Neutrophil (primary cell): ENCODE measurements at regions not wholly inside any gene's neighbourhood (a gene's known extent, or its start where the extent isn't known, plus 50 kb on each side); places are given as distances from the start of the nearest gene placed in this dataset.

Experiments used
- H3K27ac ChIP-seq: fragments of 200-600 bp; sonication (generic); 2 replicates; pipeline ENCODE4 v1.5.1; 2016; ENCODE audit warnings: mild to moderate bottlenecking, moderate library complexity
- H3K27me3 ChIP-seq: fragments of 200-600 bp; sonication (generic); 2 replicates; pipeline ENCODE4 v1.6.0; 2016; ENCODE audit warnings: mild to moderate bottlenecking
- H3K36me3 ChIP-seq: fragments of 200-600 bp; sonication (generic); 2 replicates; pipeline ENCODE4 v1.5.1; 2017
- H3K4me1 ChIP-seq, 2 experiments: fragments of 200-600 bp in 1 of 2; sonication (generic) in 1 of 2; 1 replicate in 1 of 2; 2 replicates in 1 of 2; pipeline versions ENCODE4 v1.5.1 to v1.6.1; 2013 to 2016; ENCODE audit warnings: low read depth in 1 of 2, low read length in 1 of 2, mild to moderate bottlenecking in 1 of 2, moderate library complexity in 1 of 2; ENCODE audit not compliant: control insufficient read depth in 1 of 2, insufficient read depth in 1 of 2
- H3K4me3 ChIP-seq, 2 experiments: fragments of 200-600 bp in 1 of 2; sonication (generic) in 1 of 2; 1 replicate in 1 of 2; 2 replicates in 1 of 2; pipeline ENCODE4 v1.5.1; 2013 to 2016; ENCODE audit warnings: low read depth in 1 of 2, low read length in 1 of 2, mild to moderate bottlenecking in 1 of 2, moderate library complexity in 1 of 2
- H3K9me3 ChIP-seq: fragments of 200-600 bp; sonication (generic); 2 replicates; pipeline ENCODE4 v1.5.1; 2016
- TF ChIP-seq, protein P1 (sequence below): fragments of 200-600 bp; sonication (generic); IDR thresholded peaks from 2 replicates; pipeline ENCODE4 v1.5.1; 2016; ENCODE audit warnings: antibody characterized with exemption

DNA sequence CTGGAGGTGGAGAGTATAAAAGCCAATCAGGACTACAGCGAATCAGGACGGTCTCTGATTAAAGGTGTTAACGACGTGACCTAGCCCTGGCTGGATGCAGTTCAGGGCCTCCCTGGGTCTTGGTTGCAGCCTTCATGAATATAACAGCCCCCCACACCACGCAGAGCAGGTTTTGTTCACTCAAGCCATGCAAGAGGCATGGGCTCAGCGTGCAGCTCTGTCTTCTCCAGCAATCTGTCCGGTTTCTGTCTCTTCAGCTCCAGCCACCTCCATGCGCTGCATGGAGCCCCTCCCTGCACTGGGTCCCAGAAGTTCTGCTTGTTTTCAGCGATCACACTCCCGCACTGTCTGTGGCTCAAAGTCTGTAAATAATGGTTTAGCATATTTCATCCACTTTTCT lies 57.1 kb upstream of the CHRNA7 start:
- Histone ChIP-seq H3K27ac (no peak overlapping the region), H3K36me3 (no peaks in the 10 kb centered on the region), H3K27me3 (peaks cover 38% of the 10 kb centered on the region), H3K4me3 (no peak overlapping the region), H3K4me1 (no peaks in the 10 kb centered on the region), H3K9me3 (no peaks in the 10 kb centered on the region)
- TF ChIP-seq, protein P1, sequence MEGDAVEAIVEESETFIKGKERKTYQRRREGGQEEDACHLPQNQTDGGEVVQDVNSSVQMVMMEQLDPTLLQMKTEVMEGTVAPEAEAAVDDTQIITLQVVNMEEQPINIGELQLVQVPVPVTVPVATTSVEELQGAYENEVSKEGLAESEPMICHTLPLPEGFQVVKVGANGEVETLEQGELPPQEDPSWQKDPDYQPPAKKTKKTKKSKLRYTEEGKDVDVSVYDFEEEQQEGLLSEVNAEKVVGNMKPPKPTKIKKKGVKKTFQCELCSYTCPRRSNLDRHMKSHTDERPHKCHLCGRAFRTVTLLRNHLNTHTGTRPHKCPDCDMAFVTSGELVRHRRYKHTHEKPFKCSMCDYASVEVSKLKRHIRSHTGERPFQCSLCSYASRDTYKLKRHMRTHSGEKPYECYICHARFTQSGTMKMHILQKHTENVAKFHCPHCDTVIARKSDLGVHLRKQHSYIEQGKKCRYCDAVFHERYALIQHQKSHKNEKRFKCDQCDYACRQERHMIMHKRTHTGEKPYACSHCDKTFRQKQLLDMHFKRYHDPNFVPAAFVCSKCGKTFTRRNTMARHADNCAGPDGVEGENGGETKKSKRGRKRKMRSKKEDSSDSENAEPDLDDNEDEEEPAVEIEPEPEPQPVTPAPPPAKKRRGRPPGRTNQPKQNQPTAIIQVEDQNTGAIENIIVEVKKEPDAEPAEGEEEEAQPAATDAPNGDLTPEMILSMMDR = no peak

DNA sequence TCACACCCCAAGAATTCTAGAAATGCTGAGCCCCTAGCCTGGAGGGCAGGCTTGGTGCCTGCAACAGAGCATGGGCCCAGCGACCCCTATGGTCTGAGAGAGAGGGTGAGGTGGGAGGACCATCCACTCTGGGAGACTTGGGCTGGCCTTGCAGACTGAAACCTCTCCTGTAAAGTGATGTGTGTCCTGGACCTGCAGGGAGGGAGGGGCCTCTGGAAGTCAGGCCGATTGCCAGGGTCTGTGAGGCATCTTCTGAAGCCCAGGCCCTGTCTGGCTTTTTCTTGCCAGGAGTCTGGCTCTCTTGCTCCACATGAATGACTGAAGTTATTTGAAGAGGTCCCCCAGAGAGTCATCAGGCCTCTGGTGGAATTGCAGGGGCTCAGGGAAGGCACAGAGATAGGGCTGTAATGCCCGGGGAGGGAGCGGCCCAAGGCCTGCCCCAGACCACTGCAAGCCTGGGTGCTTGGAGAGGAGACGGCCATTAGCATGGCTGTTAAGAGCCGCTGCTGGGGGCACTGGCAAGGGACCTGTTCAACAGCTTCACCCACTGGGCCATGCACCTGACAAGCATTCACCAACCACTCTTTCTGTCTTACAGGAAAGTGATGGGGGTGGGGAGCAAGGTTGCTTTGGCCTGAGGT lies 56.0 kb upstream of the CHRNA7 start:
- TF ChIP-seq, protein P1 = no peak
- H3K36me3 ChIP-seq = no peaks in the 10 kb centered on the region
- no peak overlapping the region for H3K4me3 ChIP-seq
- no peaks in the 10 kb centered on the region for H3K9me3 ChIP-seq
- H3K27ac ChIP-seq = no peak overlapping the region
- H3K27me3 ChIP-seq = peaks cover 38% of the 10 kb centered on the region
- H3K4me1 ChIP-seq = no peaks in the 10 kb centered on the region

DNA sequence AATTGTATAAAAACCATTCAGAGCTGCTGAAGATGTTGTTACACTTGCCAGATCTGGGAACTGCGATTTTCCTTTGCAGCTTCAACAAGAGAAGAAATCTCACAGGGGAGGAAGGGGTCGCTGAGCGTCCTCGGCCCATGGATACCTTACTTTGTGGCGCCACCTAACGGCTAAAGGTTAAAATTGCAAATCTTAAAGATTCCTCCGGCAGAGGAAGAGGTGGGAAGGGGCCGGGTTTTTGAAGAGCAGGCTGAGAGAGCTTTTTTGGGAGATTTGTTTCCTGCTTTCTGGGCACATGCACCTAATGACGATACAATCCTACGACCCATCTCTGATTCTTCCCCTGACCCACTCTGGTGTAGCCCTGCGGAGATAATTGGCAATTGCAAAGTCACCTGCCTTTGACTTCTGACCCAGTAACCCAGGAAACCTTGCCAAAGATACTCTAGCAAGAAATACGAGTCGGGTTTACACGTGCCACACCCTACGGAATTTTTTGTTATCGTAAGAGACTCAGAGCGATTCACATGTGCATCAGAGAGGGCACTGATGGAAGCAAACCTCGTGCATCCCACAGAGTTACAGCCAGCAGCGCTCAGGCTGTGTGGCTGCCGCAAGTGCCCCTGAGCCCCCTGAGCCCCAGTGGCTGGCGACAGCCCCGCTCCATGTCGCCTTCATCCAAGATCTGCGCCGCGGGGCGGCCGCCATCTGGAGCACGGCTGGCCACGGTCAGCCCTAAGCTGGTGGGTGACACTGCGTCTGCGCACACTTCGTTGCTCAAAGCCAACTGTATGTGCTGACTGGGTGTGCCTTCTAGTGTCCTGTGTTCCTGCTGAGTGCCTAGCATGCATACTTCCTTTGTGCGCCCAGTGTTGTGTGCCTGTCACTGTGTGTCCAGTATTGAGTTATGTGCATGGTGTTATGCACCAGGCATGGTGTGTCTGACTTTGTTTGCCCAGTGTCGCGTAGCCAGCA lies 55.2 kb upstream of the CHRNA7 start:
- H3K27me3 ChIP-seq = peaks cover 36% of the 10 kb centered on the region
- H3K4me3 ChIP-seq = no peak overlapping the region
- H3K9me3 ChIP-seq = no peaks in the 10 kb centered on the region
- no peaks in the 10 kb centered on the region for H3K4me1 ChIP-seq
- H3K36me3 ChIP-seq = no peaks in the 10 kb centered on the region
- TF ChIP-seq, protein P1 = no peak
- H3K27ac ChIP-seq = no peak overlapping the region

DNA sequence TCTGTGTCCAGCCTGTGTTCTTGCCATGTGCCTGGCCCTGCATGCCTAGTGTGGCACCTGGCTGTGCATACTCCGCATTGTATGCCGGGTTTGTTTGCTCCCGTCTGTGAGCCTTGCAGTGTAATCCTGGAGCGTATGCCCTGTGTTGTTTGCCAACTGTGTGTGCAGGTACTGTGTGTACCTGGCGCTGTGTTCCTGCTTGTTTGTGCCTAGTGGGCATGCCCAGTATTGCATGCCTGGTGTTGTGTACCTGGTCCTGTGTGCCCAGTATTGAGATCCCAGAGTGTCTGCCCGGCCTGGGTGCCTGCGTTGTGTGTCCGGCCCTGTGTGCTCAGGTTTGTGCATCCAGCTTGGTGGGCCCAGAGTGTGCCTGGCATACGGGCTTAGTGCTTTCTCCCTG lies 54.5 kb upstream of the CHRNA7 start:
- Histone ChIP-seq H3K27ac (no peak overlapping the region), H3K4me1 (no peaks in the 10 kb centered on the region), H3K4me3 (no peak overlapping the region), H3K36me3 (no peaks in the 10 kb centered on the region), H3K27me3 (peaks cover 36% of the 10 kb centered on the region), H3K9me3 (no peaks in the 10 kb centered on the region)
- TF ChIP-seq, protein P1 = no peak

DNA sequence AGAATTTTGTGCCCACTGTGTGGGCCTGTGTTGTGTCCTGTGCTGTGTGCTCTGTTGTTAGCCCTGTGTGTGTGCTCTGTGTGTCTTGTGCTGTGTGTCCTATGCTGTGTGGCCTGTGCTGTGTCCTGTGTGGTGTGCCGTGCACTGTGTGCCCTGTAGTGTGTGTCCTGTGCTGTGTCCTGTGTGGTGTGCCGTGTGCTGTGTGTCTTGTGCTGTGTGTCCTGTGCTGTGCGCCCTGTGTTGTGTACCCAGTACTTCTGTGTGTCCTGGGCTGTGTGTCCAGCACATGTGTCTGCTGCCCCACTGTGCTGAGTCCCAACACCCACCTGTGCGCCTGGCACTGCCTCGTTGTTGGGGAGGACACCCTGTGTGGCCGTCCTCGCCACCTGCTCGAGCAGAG lies 53.2 kb upstream of the CHRNA7 start:
- Histone ChIP-seq H3K4me3 (no peak overlapping the region), H3K27ac (no peak overlapping the region), H3K9me3 (no peaks in the 10 kb centered on the region), H3K36me3 (no peaks in the 10 kb centered on the region), H3K27me3 (peaks cover 36% of the 10 kb centered on the region), H3K4me1 (no peaks in the 10 kb centered on the region)
- TF ChIP-seq, protein P1 = no peak
